Esophagus muscularis mucosa (tissue), 2 donors: ENCODE measurements at regions not wholly inside any gene's neighbourhood (a gene's known extent, or its start where the extent isn't known, plus 50 kb on each side); places are given as distances from the start of the nearest gene placed in this dataset.

ENCODE experiments used
- POLR2A ChIP-seq: fragments of 450-650 bp; IDR thresholded peaks from one replicate; pipeline ENCODE4 v1.6.1; 2017; ENCODE audit warnings: antibody characterized with exemption, moderate library complexity, mild to moderate bottlenecking, low read depth
- POLR2AphosphoS5 ChIP-seq, 2 donors: sonication (generic); formaldehyde crosslinking; IDR thresholded peaks; one replicate each; pipeline ENCODE4 v1.6.1; 2017; ENCODE audit warnings: antibody characterized with exemption in 2 of 2

- no peak for TF ChIP-seq POLR2AphosphoS5 (IDR thresholded peaks at IDR 0.05)
- TF ChIP-seq POLR2A = no peak
Observed at GRCh38 chr14:65853407-65853955, 441.0 kb downstream of the FUT8 start.
